ENCODE measurements at regions not wholly inside any gene's neighbourhood (a gene's known extent, or its start where the extent isn't known, plus 50 kb on each side); places are given as distances from the start of the nearest gene placed in this dataset.

- TF ChIP-seq GATA3 (IDR thresholded peaks at IDR 0.05; ENCODE audit: low read depth, low read length) (no peak), GATA2 (IDR thresholded peaks at IDR 0.05; ENCODE audit: low read depth, low read length) (no peak)
These were observed 74.4 kb downstream of the HDGFL1 start for GRCh38 chr6:22643780-22644179.
